Right lobe of liver (tissue), 6 donors: ENCODE measurements at regions not wholly inside any gene's neighbourhood (a gene's known extent, or its start where the extent isn't known, plus 50 kb on each side); places are given as distances from the start of the nearest gene placed in this dataset.

Source experiments
- ATAC-seq, 4 donors: fragments of 200-7000 bp; cut with Tn5 transposase; one replicate each; pipeline ENCODE4 v1.9.1; 2020; ENCODE audit warnings: mild to moderate bottlenecking in 4 of 4, moderate library complexity in 4 of 4
- DNase-seq, 3 donors: peaks; one replicate each; pipeline ENCODE4 v3.0.0-alpha.2; 2020
- H3K27ac ChIP-seq, 3 donors: fragments of 200-600 bp; one replicate each; pipeline ENCODE4 v1.8.0; 2022
- H3K27me3 ChIP-seq, 2 donors: fragments of 200-600 bp; one replicate each; pipeline ENCODE4 v1.8.0; 2022
- H3K36me3 ChIP-seq, 4 donors: fragments of 200-600 bp; sonication (generic) in 1 of 4; one replicate each; pipeline versions ENCODE4 v1.5.1 to v1.8.0; 2017 to 2022; ENCODE audit warnings: control low read depth in 1 of 4
- H3K4me1 ChIP-seq, 4 donors: fragments of 200-600 bp; sonication (generic) in 1 of 4; one replicate each; pipeline versions ENCODE4 v1.5.1 to v1.8.0; 2017 to 2022; ENCODE audit warnings: control low read depth in 1 of 4
- H3K4me3 ChIP-seq, 3 donors: fragments of 200-600 bp; one replicate each; pipeline ENCODE4 v1.8.0; 2022
- H3K9me3 ChIP-seq, 4 donors: fragments of 200-600 bp; sonication (generic) in 1 of 4; one replicate each; pipeline versions ENCODE4 v1.5.1 to v1.8.0; 2017 to 2022; ENCODE audit warnings: control low read depth in 1 of 4
- POLR2A ChIP-seq: fragments of 450-650 bp; IDR thresholded peaks from one replicate; pipeline ENCODE4 v1.6.1; 2017; ENCODE audit warnings: antibody characterized with exemption, mild to moderate bottlenecking
- WGBS: methylation state at CpG from one replicate; pipeline ENCODE4 v1.1.6; 2018; ENCODE audit warnings: low coverage, low lambda C conversion rate; ENCODE audit not compliant: insufficient coverage; ENCODE audit errors: missing lambda C conversion rate; 5-methylcytosine and 5-hydroxymethylcytosine counted together
- intact Hi-C, 2 donors: fragments of 100-400 bp; cut with DNase I; formaldehyde crosslinking; loops; one replicate each; pipeline versions ENCODE4 v1.11.2 to v1.14.1; 2022
- TF ChIP-seq, protein P1 (sequence below), 4 donors: fragments of 200-600 bp in 3 of 4; fragments of 450-650 bp in 1 of 4; IDR thresholded peaks; one replicate each; pipeline versions ENCODE4 v1.5.1 to v1.8.0; 2016 to 2022; ENCODE audit warnings: antibody characterized with exemption in 4 of 4, mild to moderate bottlenecking in 2 of 4
- donor health status: DM: no; HTN: yes; CAD: no.
- donor health status: DM: no; HTN: no; CAD: no.
- donor health status: DM: no; HTN: no; CAD: no.
- donor health status: DM: no; HTN: yes; CAD: no.
- donor health status: DM: no; HTN: yes; CAD: no.

DNA sequence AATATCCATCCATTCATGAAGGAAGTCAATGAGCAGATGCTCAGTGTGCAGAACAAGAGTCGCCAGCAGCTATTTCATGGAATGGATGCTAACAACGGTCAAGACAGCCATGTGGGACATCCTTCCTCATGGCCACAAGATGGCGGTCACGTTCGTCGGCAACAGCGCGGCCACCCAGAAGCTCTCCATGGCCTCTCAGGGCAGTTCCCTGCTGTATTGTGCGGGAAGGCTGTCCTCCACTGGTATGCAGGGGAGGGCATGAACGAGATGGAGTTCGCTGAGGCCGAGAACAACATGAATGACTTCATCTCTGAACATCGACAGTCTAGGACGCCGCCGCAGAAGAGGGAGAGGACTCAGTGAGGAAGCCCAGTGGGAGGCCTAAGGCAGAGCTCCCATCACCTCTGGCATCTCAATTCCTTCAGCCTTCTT is 208.3 kb downstream of the TJP1 start:
- WGBS = 73% methylated on average over 2 of the region's 16 CpGs
- Histone ChIP-seq H3K27ac (no peak overlapping the region), H3K4me1 (no peaks in the 10 kb centered on the region), H3K27me3 (no peaks in the 10 kb centered on the region), H3K36me3 (no peaks in the 10 kb centered on the region), H3K4me3 (no peak overlapping the region), H3K9me3 (no peaks in the 10 kb centered on the region)
- intact Hi-C loops = no loop called here
- ATAC-seq (no peak), DNase-seq (no peak)
- TF ChIP-seq, protein P1, sequence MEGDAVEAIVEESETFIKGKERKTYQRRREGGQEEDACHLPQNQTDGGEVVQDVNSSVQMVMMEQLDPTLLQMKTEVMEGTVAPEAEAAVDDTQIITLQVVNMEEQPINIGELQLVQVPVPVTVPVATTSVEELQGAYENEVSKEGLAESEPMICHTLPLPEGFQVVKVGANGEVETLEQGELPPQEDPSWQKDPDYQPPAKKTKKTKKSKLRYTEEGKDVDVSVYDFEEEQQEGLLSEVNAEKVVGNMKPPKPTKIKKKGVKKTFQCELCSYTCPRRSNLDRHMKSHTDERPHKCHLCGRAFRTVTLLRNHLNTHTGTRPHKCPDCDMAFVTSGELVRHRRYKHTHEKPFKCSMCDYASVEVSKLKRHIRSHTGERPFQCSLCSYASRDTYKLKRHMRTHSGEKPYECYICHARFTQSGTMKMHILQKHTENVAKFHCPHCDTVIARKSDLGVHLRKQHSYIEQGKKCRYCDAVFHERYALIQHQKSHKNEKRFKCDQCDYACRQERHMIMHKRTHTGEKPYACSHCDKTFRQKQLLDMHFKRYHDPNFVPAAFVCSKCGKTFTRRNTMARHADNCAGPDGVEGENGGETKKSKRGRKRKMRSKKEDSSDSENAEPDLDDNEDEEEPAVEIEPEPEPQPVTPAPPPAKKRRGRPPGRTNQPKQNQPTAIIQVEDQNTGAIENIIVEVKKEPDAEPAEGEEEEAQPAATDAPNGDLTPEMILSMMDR (IDR thresholded peaks at IDR 0.05) = no peak

DNA sequence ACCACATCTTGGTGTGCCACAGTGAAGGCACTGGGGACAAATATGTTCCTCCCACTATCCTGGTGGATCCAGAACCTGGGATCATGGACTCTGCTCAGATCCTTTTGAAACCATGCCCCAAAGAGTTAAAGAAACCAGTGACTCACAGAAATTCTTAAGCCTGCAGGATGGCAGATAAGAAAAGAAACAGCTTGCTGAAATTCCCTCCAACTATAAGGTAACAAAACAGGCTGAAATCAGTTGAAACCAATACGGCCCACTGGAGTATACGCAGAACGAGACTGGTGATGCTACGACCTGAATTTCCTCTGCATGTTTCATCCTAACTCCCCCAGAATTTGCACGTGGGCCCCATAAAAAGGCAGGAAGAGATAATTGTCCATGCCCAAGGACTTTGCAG is 209.6 kb downstream of the TJP1 start:
- intact Hi-C loops = no loop called here
- 28% methylated on average over 5 of the region's 5 CpGs for WGBS
- no peak overlapping the region for H3K27ac ChIP-seq
- no peaks in the 10 kb centered on the region for H3K36me3 ChIP-seq
- H3K27me3 ChIP-seq = no peaks in the 10 kb centered on the region
- H3K4me1 ChIP-seq = no peaks in the 10 kb centered on the region
- H3K9me3 ChIP-seq = no peaks in the 10 kb centered on the region
- H3K4me3 ChIP-seq = no peak overlapping the region
- TF ChIP-seq POLR2A = no peak
- TF ChIP-seq, protein P1 (IDR thresholded peaks at IDR 0.05) = no peak
- ATAC-seq = no peak
- DNase-seq = no peak

GRCh38 chr15:29612096-29612495 is 210.2 kb downstream of the TJP1 start:
- H3K27ac ChIP-seq = no peak overlapping the region

DNA sequence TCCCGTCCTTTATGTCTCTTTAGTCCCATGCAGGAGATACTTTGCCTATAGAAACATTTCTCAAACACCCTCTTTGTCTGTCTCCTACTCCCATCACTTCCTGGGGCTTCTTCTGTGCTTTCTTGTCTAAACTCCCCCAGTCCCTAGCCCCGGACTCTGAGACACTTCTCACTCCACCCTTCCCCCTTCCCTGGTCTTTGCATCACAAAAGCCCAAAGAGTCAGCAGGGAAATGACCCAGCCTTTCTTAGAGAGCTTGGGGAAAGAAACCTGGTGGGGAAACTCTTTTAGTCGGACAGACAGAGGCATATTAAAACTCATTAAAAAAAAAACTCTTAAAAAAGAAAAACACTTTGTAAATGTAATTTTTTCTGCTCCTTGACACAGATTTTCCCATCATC is 211.2 kb downstream of the TJP1 start:
- no peak overlapping the region for H3K4me3 ChIP-seq
- TF ChIP-seq, protein P1 (IDR thresholded peaks at IDR 0.05) = no peak
- no peak for TF ChIP-seq POLR2A
- ATAC-seq = no peak
- H3K36me3 ChIP-seq = no peaks in the 10 kb centered on the region
- H3K27ac ChIP-seq = no peak overlapping the region
- no peaks in the 10 kb centered on the region for H3K27me3 ChIP-seq
- WGBS = 27% methylated on average over 2 of the region's 3 CpGs
- intact Hi-C loops = no loop called here
- H3K9me3 ChIP-seq = no peaks in the 10 kb centered on the region
- no peaks in the 10 kb centered on the region for H3K4me1 ChIP-seq
- DNase-seq = no peak

More at GRCh38 chr15:29612096-29612495, 210.2 kb downstream of the TJP1 start:
- Histone ChIP-seq H3K4me1 (no peaks in the 10 kb centered on the region), H3K27me3 (no peaks in the 10 kb centered on the region), H3K4me3 (no peak overlapping the region), H3K9me3 (no peaks in the 10 kb centered on the region), H3K36me3 (no peaks in the 10 kb centered on the region)
- 33% methylated on average over 6 of the region's 6 CpGs for WGBS
- ATAC-seq (no peak), DNase-seq (no peak)
- intact Hi-C loops = no loop called here
- TF ChIP-seq POLR2A = no peak
- TF ChIP-seq, protein P1 (IDR thresholded peaks at IDR 0.05) = no peak

GRCh38 chr15:29601811-29602210 is 220.5 kb downstream of the TJP1 start:
- no peak overlapping the region for H3K4me3 ChIP-seq
- 77% methylated on average over 5 of the region's 5 CpGs for WGBS
- H3K4me1 ChIP-seq = no peaks in the 10 kb centered on the region
- TF ChIP-seq, protein P1 (IDR thresholded peaks at IDR 0.05) = no peak
- no peak for TF ChIP-seq POLR2A
- no peaks in the 10 kb centered on the region for H3K27me3 ChIP-seq
- H3K27ac ChIP-seq = no peak overlapping the region
- DNase-seq = no peak
- intact Hi-C loops = no loop called here
- no peaks in the 10 kb centered on the region for H3K36me3 ChIP-seq
- no peak for ATAC-seq
- no peaks in the 10 kb centered on the region for H3K9me3 ChIP-seq
